Subcutaneous abdominal adipose tissue (tissue), 5 donors: ENCODE measurements at regions not wholly inside any gene's neighbourhood (a gene's known extent, or its start where the extent isn't known, plus 50 kb on each side); places are given as distances from the start of the nearest gene placed in this dataset.

ENCODE experiments used
- H3K27ac ChIP-seq: one replicate; pipeline ENCODE4 v1.7.0; 2013; ENCODE audit warnings: low read depth, mild to moderate bottlenecking, inconsistent platforms, low read length, moderate library complexity
- H3K27me3 ChIP-seq, 5 donors: one replicate each; pipeline ENCODE4 v1.7.0; 2013; ENCODE audit warnings: low read length in 5 of 5, inconsistent platforms in 1 of 5; ENCODE audit not compliant: control insufficient read depth in 5 of 5, insufficient read depth in 4 of 5
- H3K36me3 ChIP-seq, 5 donors: one replicate each; pipeline ENCODE4 v1.7.0; 2013; ENCODE audit warnings: low read length in 5 of 5; ENCODE audit not compliant: control insufficient read depth in 5 of 5, insufficient read depth in 5 of 5
- H3K4me1 ChIP-seq, 5 donors: one replicate each; pipeline ENCODE4 v1.7.0; 2013; ENCODE audit warnings: low read length in 5 of 5, mild to moderate bottlenecking in 3 of 5, moderate library complexity in 1 of 5; ENCODE audit not compliant: control insufficient read depth in 5 of 5, insufficient read depth in 5 of 5
- H3K4me3 ChIP-seq, 5 donors: one replicate each; pipeline ENCODE4 v1.7.0; 2013; ENCODE audit warnings: low read length in 5 of 5, low read depth in 1 of 5
- H3K9ac ChIP-seq, 5 donors: one replicate each; pipeline ENCODE4 v1.7.0; 2013; ENCODE audit warnings: low read length in 5 of 5, mild to moderate bottlenecking in 4 of 5, moderate library complexity in 3 of 5
- H3K9me3 ChIP-seq, 5 donors: one replicate each; pipeline ENCODE4 v1.7.0; 2013; ENCODE audit warnings: low read length in 5 of 5; ENCODE audit not compliant: control insufficient read depth in 5 of 5
- donor health status: healthy.
- donor health status: healthy.
- donor health status: healthy.
- donor health status: healthy.
- donor health status: healthy.

DNA sequence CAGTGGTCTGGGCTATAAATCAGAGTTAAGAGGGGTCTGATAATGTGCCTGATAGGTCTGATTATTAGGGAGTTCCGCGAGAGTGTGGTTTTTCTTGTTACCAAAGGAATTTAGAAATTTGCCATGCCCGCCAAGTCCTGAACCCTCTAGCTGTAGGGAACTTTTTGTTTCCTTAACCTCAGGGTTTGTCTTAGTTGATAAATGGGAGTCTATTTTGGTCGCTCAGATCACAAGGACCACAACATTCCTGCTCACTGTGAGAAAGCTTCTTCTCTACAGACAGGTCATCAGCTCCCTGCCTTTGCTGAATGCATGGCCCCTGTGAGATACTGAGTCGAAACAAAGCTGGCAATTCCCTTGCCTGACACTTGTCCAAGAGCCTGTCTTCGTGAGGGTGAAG, 497.8 kb downstream of the HS3ST4 start:
- H3K9me3 ChIP-seq, result peaks cover 0 to 4% (median 0%) of the 10 kb centered on the region in 5 donors
- H3K27ac ChIP-seq, result no peak overlapping the region
- no peak overlapping the region for H3K4me3 ChIP-seq
- no peaks in the 10 kb centered on the region for H3K4me1 ChIP-seq
- no peak overlapping the region for H3K9ac ChIP-seq
- no peaks in the 10 kb centered on the region for H3K27me3 ChIP-seq
- H3K36me3 ChIP-seq, result no peaks in the 10 kb centered on the region

DNA sequence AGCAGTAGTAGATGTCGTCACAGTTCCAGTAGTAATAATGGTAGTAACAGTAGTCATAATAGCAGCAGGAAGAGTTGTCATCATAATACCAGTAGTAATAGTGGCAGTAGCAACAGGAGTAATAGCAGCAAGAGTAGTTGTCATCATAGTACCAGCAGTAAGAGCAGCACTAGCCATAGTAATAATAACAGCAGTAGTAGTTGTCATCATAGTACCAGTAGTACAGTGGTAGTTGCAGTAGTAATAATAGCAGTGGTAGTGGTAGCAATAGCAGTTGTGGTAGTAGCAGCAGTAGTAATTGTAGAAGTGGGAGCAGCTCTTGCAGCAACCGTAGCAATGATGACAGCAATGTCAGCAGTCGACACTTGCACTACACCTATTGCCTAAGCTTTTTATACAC, 502.8 kb downstream of the HS3ST4 start:
- H3K4me3 ChIP-seq, result no peak overlapping the region
- no peak overlapping the region for H3K9ac ChIP-seq
- H3K36me3 ChIP-seq, result no peaks in the 10 kb centered on the region
- no peaks in the 10 kb centered on the region for H3K27me3 ChIP-seq
- H3K4me1 ChIP-seq, result peaks cover 0 to 3% (median 0%) of the 10 kb centered on the region in 5 donors
- H3K9me3 ChIP-seq, result peaks cover 0 to 4% (median 0%) of the 10 kb centered on the region in 5 donors
- no peak overlapping the region for H3K27ac ChIP-seq

DNA sequence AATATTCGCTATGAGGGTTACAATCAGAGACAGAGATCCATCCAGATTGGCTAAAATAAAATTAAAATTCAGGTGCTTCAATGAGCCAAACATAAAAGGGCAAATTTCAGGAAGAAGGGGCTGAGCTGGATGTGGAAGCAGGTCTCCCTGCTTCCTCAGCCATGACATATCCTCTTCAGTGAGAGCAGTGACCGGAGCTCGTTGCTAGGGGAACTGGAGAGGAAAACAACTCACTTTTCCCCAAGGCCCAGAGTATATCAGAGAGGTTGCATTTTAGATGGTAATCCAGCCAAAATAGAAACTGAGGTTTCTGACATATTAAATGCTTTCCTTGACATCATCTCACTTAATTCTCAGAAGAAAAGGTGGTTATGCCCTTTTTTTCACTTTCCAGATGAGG, 503.5 kb downstream of the HS3ST4 start:
- Histone ChIP-seq H3K4me3 (no peak overlapping the region), H3K27ac (no peak overlapping the region), H3K4me1 (peaks cover 0 to 3% (median 0%) of the 10 kb centered on the region in 5 donors), H3K9me3 (peaks cover 0 to 4% (median 0%) of the 10 kb centered on the region in 5 donors), H3K9ac (no peak overlapping the region), H3K27me3 (no peaks in the 10 kb centered on the region), H3K36me3 (no peaks in the 10 kb centered on the region)

DNA sequence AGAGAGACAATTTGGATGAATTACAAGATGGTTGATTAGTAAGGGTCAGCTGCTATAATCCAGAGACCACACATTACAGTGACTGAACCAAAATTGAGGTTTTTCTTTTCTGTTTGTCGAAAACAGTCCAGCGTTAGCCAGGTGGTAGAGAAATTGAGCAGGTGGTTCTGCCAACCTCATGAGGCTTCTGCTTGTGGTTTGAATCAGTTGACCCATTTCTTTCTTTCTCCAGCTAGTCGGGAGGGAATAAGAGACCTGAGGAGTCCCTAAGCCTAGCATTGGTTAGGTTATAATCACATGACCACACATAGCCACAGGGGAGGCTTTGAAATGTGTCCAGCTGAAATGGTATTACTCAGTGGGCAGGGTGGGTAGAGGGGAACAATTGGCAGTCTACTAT, 504.6 kb downstream of the HS3ST4 start:
- H3K4me3 ChIP-seq, result no peak overlapping the region
- H3K4me1 ChIP-seq, result peaks cover 0 to 3% (median 0%) of the 10 kb centered on the region in 5 donors
- H3K27me3 ChIP-seq, result no peaks in the 10 kb centered on the region
- peaks cover 0 to 4% (median 0%) of the 10 kb centered on the region in 5 donors for H3K9me3 ChIP-seq
- no peaks in the 10 kb centered on the region for H3K36me3 ChIP-seq
- no peak overlapping the region for H3K9ac ChIP-seq
- H3K27ac ChIP-seq, result no peak overlapping the region

DNA sequence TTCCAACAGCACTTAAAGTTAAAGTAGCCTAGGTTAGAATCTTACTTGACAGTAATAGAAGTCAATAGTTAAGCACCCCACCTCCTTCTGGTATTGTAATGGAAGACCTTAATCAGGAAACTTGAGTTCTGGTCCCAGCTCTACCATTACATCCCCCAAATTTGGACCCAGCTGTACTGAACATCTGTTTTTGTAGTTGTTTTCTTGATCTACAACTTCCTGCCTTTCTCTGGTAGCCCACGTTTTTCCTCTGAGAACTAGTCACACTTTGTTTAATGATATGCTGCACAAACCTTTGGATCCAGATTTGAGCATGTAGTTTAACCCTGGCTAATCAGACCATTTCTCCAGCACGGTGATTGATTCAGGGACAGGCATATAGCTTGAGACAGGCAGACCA, 505.0 kb downstream of the HS3ST4 start:
- H3K36me3 ChIP-seq, result no peaks in the 10 kb centered on the region
- no peak overlapping the region for H3K9ac ChIP-seq
- peaks cover 0 to 4% (median 0%) of the 10 kb centered on the region in 5 donors for H3K9me3 ChIP-seq
- no peak overlapping the region for H3K4me3 ChIP-seq
- no peak overlapping the region for H3K27ac ChIP-seq
- no peaks in the 10 kb centered on the region for H3K27me3 ChIP-seq
- peaks cover 0 to 3% (median 0%) of the 10 kb centered on the region in 5 donors for H3K4me1 ChIP-seq

DNA sequence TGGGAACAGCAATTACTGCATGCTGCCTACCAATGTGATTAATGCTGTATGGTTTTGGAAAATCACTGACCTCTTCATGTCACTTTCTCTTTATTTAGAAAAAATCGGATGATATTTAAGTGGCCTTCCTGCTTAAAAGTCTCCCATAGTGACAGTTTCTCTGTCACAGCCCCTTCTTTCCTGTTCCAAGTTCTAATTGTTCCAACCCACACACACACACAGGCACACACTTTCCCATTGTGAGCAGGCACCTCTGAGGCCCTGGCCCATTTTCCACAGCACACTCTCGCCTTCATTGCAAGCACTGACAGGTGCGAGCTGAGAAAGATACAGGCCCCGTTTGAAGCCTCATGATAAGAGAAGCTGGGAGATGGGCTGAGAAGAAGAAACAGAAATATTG, 505.9 kb downstream of the HS3ST4 start:
- peaks cover 0 to 3% (median 0%) of the 10 kb centered on the region in 5 donors for H3K4me1 ChIP-seq
- H3K4me3 ChIP-seq, result no peak overlapping the region
- H3K27ac ChIP-seq, result no peak overlapping the region
- no peaks in the 10 kb centered on the region for H3K36me3 ChIP-seq
- H3K27me3 ChIP-seq, result no peaks in the 10 kb centered on the region
- H3K9me3 ChIP-seq, result peaks cover 0 to 4% (median 0%) of the 10 kb centered on the region in 5 donors
- no peak overlapping the region for H3K9ac ChIP-seq

DNA sequence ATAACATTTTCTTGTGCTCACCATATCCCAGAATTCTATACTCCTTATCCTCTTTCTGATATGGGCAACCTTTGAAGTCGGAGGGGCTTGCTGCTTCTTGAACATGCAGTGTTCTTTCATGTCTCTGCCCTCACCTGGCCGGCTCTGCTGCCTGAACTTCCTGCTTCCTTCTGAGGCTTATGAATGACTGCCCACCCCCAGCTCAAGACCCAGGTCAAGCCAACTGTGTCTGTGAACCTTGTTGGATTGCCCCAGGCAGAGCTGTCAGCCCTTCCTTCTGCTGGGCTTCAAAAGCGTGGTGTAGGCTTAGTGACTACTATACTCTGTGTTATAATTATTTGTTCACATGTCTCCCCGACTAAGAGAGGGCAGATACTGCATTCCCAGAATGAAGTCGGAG, 506.5 kb downstream of the HS3ST4 start:
- Histone ChIP-seq H3K9ac (no peak overlapping the region), H3K4me1 (peaks cover 0 to 3% (median 0%) of the 10 kb centered on the region in 5 donors), H3K27ac (no peak overlapping the region), H3K36me3 (no peaks in the 10 kb centered on the region), H3K4me3 (no peak overlapping the region), H3K27me3 (no peaks in the 10 kb centered on the region), H3K9me3 (peaks cover 0 to 4% (median 0%) of the 10 kb centered on the region in 5 donors)

DNA sequence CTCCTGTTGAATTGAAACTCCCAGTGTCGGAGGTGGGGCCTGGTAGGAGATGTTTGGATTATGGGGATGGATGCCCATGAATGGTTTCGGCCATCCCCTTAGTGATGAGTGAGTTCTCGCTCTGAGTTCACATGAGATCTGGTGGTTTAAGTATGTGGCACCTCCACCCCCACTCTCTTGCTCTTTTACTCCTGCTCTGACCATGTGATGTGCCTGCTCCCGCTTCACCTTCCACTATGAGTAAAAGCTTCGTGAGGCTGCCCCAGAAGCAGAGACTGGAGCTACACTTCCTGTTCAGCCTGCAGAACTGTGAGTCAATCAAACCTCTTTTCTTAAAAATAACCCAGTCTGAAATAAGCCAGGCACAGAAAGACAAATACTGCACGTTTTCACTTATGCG, 512.4 kb downstream of the HS3ST4 start:
- Histone ChIP-seq H3K4me1 (no peaks in the 10 kb centered on the region), H3K36me3 (no peaks in the 10 kb centered on the region), H3K9me3 (peaks cover 0 to 8% (median 0%) of the 10 kb centered on the region in 5 donors), H3K4me3 (no peak overlapping the region), H3K9ac (no peak overlapping the region), H3K27ac (no peak overlapping the region), H3K27me3 (no peaks in the 10 kb centered on the region)

DNA sequence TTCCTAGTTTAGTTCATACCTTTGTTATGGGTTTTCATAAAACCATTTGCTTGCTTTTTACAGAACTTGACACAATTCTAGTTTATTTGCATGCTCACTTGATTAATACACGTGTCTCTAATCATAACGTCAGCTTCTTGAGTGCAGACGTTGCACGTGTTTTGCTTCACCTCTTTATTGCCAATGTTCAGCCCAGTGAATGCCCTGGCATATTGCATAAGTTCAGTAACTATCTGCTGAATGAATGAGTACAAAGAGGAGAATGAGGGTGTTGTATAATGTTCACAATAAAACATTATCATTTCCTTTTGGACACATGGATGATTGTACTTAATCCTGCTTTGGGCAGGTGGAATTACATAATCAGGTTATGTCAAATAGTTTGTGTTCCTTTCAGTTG, 519.8 kb downstream of the HS3ST4 start:
- Histone ChIP-seq H3K27me3 (no peaks in the 10 kb centered on the region), H3K36me3 (no peaks in the 10 kb centered on the region), H3K9ac (no peak overlapping the region), H3K27ac (no peak overlapping the region), H3K9me3 (peaks cover 0 to 13% (median 3%) of the 10 kb centered on the region in 5 donors), H3K4me3 (no peak overlapping the region), H3K4me1 (no peaks in the 10 kb centered on the region)

DNA sequence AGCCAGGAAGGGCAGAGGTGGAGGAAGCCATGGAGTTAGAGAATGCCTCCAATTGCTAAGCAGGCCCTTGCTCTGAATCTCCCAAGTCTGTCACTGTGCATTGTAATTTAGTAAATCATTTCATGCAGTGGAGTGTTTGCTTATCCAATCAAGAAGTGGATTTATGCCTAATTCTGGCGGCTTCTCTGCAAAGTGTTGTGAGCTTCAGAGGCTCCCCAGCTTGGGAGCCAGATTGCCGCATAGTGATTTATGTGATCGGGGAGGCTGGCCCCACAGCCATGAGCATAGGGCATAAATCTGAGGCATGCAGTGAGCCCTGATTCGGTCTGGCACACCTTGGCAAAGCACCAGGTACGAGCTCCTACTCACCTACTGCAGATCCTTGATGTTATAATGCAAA, 520.8 kb downstream of the HS3ST4 start:
- H3K9me3 ChIP-seq, result peaks cover 0 to 13% (median 3%) of the 10 kb centered on the region in 5 donors
- no peak overlapping the region for H3K9ac ChIP-seq
- no peak overlapping the region for H3K27ac ChIP-seq
- no peaks in the 10 kb centered on the region for H3K27me3 ChIP-seq
- H3K36me3 ChIP-seq, result no peaks in the 10 kb centered on the region
- H3K4me3 ChIP-seq, result no peak overlapping the region
- H3K4me1 ChIP-seq, result no peaks in the 10 kb centered on the region
